Stimulated activated naive CD8-positive, alpha-beta T cell treated with anti-CD3 and anti-CD28 coated beads, Interleukin-15, Interleukin-2, amounts not matched to agents 100 U/mL and 50 U/mL, for 24 hours (primary cell): ENCODE measurements at regions not wholly inside any gene's neighbourhood (a gene's known extent, or its start where the extent isn't known, plus 50 kb on each side); places are given as distances from the start of the nearest gene placed in this dataset.

Experiments used
- ATAC-seq: fragments of 150-1000 bp; cut with Tn5 transposase; one replicate; pipeline ENCODE4 v1.10.0; 2021
- DNase-seq: peaks from one replicate; pipeline ENCODE4 v3.0.0; 2021

- DNase-seq = no peak
- ATAC-seq = no peak
These were observed 62.7 kb upstream of the BRINP3 start for GRCh38 chr1:190540366-190540765.

- DNase-seq = no peak
- ATAC-seq = no peak
These were observed 74.0 kb upstream of the BRINP3 start for GRCh38 chr1:190551638-190552037.

- ATAC-seq (no peak), DNase-seq (no peak)
These were observed 82.6 kb upstream of the BRINP3 start for GRCh38 chr1:190560161-190560681.

- ATAC-seq (no peak), DNase-seq (no peak)
These were observed 85.6 kb upstream of the BRINP3 start for GRCh38 chr1:190563230-190563629.

GRCh38 chr1:190564117-190564516, 86.5 kb upstream of the BRINP3 start:
- ATAC-seq (no peak), DNase-seq (no peak)

- DNase-seq (no peak), ATAC-seq (no peak)
These were observed 100.4 kb upstream of the BRINP3 start for GRCh38 chr1:190578017-190578416.

- no peak for ATAC-seq
- no peak for DNase-seq
These were observed 100.9 kb upstream of the BRINP3 start for GRCh38 chr1:190578526-190578925.

- no peak for ATAC-seq
- DNase-seq = no peak
These were observed 102.0 kb upstream of the BRINP3 start for GRCh38 chr1:190579552-190580193.

- DNase-seq (no peak), ATAC-seq (no peak)
These were observed 106.2 kb upstream of the BRINP3 start for GRCh38 chr1:190583862-190584261.

- DNase-seq (no peak), ATAC-seq (no peak)
These were observed 110.8 kb upstream of the BRINP3 start for GRCh38 chr1:190588424-190588823.

GRCh38 chr1:190595438-190595837, 117.8 kb upstream of the BRINP3 start:
- ATAC-seq = no peak

GRCh38 chr1:190597294-190597693, 119.6 kb upstream of the BRINP3 start:
- no peak for DNase-seq
- no peak for ATAC-seq

More at GRCh38 chr1:190595438-190595837, 117.8 kb upstream of the BRINP3 start:
- no peak for DNase-seq

GRCh38 chr1:190599670-190600069, 122.0 kb upstream of the BRINP3 start:
- DNase-seq = no peak
- ATAC-seq = no peak

- no peak for ATAC-seq
- DNase-seq = no peak
These were observed 124.7 kb upstream of the BRINP3 start for GRCh38 chr1:190602325-190602724.

- no peak for ATAC-seq
- no peak for DNase-seq
These were observed 130.6 kb upstream of the BRINP3 start for GRCh38 chr1:190608282-190608681.

GRCh38 chr1:190615818-190616217, 138.2 kb upstream of the BRINP3 start:
- ATAC-seq (no peak), DNase-seq (no peak)

GRCh38 chr1:190616235-190616634, 138.6 kb upstream of the BRINP3 start:
- no peak for ATAC-seq

GRCh38 chr1:190619724-190620123, 142.1 kb upstream of the BRINP3 start:
- no peak for ATAC-seq

More at GRCh38 chr1:190616235-190616634, 138.6 kb upstream of the BRINP3 start:
- DNase-seq = no peak

GRCh38 chr1:190633488-190633887, 155.8 kb upstream of the BRINP3 start:
- no peak for DNase-seq
- no peak for ATAC-seq

More at GRCh38 chr1:190619724-190620123, 142.1 kb upstream of the BRINP3 start:
- DNase-seq = no peak

- no peak for DNase-seq
- no peak for ATAC-seq
These were observed 156.5 kb upstream of the BRINP3 start for GRCh38 chr1:190634134-190634533.

GRCh38 chr1:190649553-190649952, 171.9 kb upstream of the BRINP3 start:
- DNase-seq (no peak), ATAC-seq (no peak)

GRCh38 chr1:190658907-190659306, 181.2 kb upstream of the BRINP3 start:
- DNase-seq (no peak), ATAC-seq (no peak)

- DNase-seq = no peak
- no peak for ATAC-seq
These were observed 186.3 kb upstream of the BRINP3 start for GRCh38 chr1:190663962-190664361.

GRCh38 chr1:190665045-190665444, 187.4 kb upstream of the BRINP3 start:
- DNase-seq (no peak), ATAC-seq (no peak)
